ENCODE measurements at regions not wholly inside any gene's neighbourhood (a gene's known extent, or its start where the extent isn't known, plus 50 kb on each side); places are given as distances from the start of the nearest gene placed in this dataset.

DNA sequence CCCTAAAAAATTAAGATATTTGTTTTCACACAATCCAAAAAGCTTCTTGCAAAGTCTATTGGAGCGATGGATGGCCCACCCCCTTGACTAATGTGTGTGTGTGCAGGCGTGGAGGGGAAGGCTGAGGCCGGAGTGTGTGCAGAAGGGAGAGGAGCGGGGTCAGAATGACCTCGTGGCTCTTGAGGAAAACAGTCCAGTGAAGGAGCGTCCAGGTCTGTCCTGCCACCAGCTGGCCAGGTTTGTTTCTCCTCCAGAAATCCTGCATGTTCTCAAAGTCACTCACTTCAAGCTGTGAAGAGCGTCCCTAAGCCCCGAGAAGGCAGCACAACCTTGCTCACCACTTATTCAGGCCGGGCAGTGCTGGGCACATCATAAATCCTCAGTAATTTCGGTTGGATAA is 69.5 kb upstream of the SSX2IP start:
- WGBS, 2 donors, result 84 to 86% methylated on average over 10 of the region's 10 CpGs
- TF ChIP-seq, protein P1, sequence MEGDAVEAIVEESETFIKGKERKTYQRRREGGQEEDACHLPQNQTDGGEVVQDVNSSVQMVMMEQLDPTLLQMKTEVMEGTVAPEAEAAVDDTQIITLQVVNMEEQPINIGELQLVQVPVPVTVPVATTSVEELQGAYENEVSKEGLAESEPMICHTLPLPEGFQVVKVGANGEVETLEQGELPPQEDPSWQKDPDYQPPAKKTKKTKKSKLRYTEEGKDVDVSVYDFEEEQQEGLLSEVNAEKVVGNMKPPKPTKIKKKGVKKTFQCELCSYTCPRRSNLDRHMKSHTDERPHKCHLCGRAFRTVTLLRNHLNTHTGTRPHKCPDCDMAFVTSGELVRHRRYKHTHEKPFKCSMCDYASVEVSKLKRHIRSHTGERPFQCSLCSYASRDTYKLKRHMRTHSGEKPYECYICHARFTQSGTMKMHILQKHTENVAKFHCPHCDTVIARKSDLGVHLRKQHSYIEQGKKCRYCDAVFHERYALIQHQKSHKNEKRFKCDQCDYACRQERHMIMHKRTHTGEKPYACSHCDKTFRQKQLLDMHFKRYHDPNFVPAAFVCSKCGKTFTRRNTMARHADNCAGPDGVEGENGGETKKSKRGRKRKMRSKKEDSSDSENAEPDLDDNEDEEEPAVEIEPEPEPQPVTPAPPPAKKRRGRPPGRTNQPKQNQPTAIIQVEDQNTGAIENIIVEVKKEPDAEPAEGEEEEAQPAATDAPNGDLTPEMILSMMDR (IDR thresholded peaks at IDR 0.05), result no peak
- intact Hi-C loops (cut with DNase I), result loop anchor here in 2 of 3 donors (5.0 to 10.0 kb wide), 4 partner anchors 135 to 622 kb away; no protein-coding TSS in a partner anchor
- Histone ChIP-seq H3K27me3 (no peaks in the 10 kb centered on the region), H3K36me3 (no peaks in the 10 kb centered on the region), H3K4me3 (no peak overlapping the region), H3K27ac (no peak overlapping the region), H3K4me1 (peaks cover 0 to 2% (median 0%) of the 10 kb centered on the region in 3 donors), H3K9me3 (no peaks in the 10 kb centered on the region)
- ATAC-seq (peak in 1 of 4 donors; percentile 37), FAIRE-seq (no peak), DNase-seq (no peak)

DNA sequence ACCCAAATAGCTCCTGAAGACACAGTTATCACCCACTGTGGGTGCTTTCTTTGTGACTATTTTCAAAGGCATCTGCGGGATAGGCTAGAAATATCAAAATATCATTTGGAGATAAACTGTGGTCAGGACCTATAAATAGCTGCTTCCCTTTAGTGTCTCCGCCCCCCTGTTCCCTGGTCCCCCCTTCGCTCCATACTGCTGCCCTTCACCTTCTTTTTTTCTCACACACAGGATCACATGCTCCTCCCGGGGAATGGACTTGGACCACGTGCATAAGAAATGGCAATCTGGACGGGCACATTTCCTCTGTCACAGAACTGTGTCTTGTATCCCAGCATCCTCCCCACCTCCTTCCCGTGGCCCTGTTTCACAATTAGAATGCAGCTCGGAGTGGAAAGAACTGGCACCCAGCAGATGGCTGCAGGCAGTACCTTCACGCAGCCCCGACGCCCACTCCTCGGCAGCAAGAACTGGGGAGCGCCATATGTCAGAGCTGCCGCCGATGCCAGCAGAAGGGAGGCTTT is 68.8 kb upstream of the SSX2IP start:
- intact Hi-C loops (cut with DNase I), result no loop called here
- Histone ChIP-seq H3K4me1 (peaks cover 0 to 2% (median 0%) of the 10 kb centered on the region in 3 donors), H3K36me3 (no peaks in the 10 kb centered on the region), H3K27ac (no peak overlapping the region), H3K4me3 (no peak overlapping the region), H3K9me3 (no peaks in the 10 kb centered on the region), H3K27me3 (no peaks in the 10 kb centered on the region)
- FAIRE-seq (no peak), ATAC-seq (peak in 3 of 4 donors; percentile 33 to 60 (median 54)), DNase-seq (peak in 1 of 6 donors; percentile 57)
- 45 to 48% methylated on average over 15 of the region's 15 CpGs for WGBS, 2 donors
- TF ChIP-seq, protein P1 (IDR thresholded peaks at IDR 0.05), result no peak

DNA sequence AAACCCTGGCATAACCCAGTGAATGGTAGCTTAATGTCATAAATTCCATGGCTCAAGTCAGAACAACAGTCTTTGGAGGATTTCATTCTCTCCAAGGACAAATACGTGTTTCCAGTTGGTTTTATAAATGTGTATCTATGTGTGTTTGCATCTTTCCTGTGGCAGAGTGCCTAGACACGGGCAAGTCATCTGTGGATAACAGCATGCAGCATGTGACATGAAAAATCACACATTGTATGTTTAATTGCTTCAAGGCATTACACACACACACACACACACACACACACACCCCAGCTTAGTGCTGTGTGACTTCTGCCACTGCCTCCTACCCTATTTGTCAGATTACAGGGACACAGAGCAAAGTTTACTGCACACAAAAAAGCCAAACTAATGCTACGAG is 68.2 kb upstream of the SSX2IP start:
- no peaks in the 10 kb centered on the region for H3K27me3 ChIP-seq
- no peak overlapping the region for H3K4me3 ChIP-seq
- no peak for ATAC-seq
- intact Hi-C loops (cut with DNase I), result no loop called here
- TF ChIP-seq, protein P1 (IDR thresholded peaks at IDR 0.05), result no peak
- H3K9me3 ChIP-seq, result no peaks in the 10 kb centered on the region
- H3K4me1 ChIP-seq, result peaks cover 0 to 2% (median 0%) of the 10 kb centered on the region in 3 donors
- 63 to 84% methylated on average over 3 of the region's 3 CpGs for WGBS, 2 donors
- no peaks in the 10 kb centered on the region for H3K36me3 ChIP-seq
- FAIRE-seq, result no peak
- no peak for DNase-seq
- H3K27ac ChIP-seq, result no peak overlapping the region

DNA sequence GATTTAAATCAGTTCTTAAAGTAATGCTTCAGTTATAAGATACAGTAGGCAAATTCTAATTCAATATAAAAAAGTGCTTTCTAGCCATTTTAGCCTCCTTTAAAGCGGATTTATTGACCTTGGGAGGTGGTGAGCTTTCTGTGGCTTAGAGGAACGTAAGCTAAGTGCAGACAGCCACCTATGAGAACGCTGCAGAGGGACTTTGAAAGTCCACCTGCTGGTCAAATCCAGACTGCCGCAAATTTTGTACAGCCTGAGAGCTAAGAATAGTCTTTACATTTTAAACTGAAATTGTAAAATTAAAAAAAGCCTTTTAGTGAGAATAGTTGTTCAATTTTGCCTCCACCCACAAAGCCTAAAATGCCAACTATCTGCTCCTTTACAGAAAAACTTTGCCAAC is 67.0 kb upstream of the SSX2IP start:
- Histone ChIP-seq H3K9me3 (no peaks in the 10 kb centered on the region), H3K27me3 (no peaks in the 10 kb centered on the region), H3K36me3 (no peaks in the 10 kb centered on the region), H3K27ac (no peak overlapping the region), H3K4me3 (no peak overlapping the region), H3K4me1 (no peaks in the 10 kb centered on the region)
- ATAC-seq (no peak), FAIRE-seq (no peak), DNase-seq (no peak)
- WGBS, 2 donors, result 85% methylated on average over 4 of the region's 4 CpGs
- intact Hi-C loops (cut with DNase I), result no loop called here
- TF ChIP-seq, protein P1 (IDR thresholded peaks at IDR 0.05), result no peak

DNA sequence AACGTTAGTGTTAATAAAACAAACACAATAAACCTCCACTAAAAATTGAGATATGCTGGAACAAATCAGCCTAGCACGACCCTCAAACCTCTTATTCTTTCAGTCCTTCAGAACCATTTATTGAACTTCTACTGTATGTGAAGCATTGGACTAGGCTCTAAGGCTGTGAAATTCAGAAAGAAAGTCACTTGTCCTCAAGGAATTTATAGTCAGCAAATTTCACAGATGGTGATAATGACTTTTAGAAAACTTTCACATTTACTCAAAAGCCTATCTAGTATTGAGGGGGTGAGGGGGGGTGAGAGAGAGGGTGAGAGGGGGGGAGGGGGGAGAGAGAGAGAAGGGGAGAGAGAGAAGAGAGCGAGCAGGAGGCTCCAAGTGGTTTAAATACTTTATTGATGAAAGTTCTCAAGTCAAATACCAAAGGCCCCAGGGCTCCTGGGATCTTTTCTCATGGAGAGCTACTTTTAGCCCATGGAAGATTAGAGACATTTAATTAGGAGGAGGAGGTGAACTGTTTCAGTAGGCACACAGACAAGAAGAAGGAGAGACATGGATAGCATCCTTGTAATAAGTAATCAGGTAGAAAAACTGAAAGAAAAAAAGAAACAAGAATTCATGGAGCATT is 66.3 kb upstream of the SSX2IP start:
- intact Hi-C loops (cut with DNase I), result no loop called here
- no peak overlapping the region for H3K4me3 ChIP-seq
- no peak overlapping the region for H3K27ac ChIP-seq
- no peaks in the 10 kb centered on the region for H3K27me3 ChIP-seq
- no peaks in the 10 kb centered on the region for H3K4me1 ChIP-seq
- ATAC-seq, result no peak
- no peaks in the 10 kb centered on the region for H3K36me3 ChIP-seq
- no peaks in the 10 kb centered on the region for H3K9me3 ChIP-seq
- WGBS, 2 donors, result 47 to 50% methylated on average over 3 of the region's 3 CpGs
- no peak for DNase-seq
- no peak for FAIRE-seq
- TF ChIP-seq, protein P1 (IDR thresholded peaks at IDR 0.05), result no peak

Data from pancreas (tissue), 10 donors.